Caco-2 (cell line): ENCODE measurements at regions not wholly inside any gene's neighbourhood (a gene's known extent, or its start where the extent isn't known, plus 50 kb on each side); places are given as distances from the start of the nearest gene placed in this dataset.

Experiments used
- BruUV-seq: library from RNA; stranded (reverse); fragments of 400-500 nt; replicated peaks from 2 replicates; lab custom pipeline; 2021; lab: Mats Ljungman, UMichigan
- CTCF ChIA-PET: fragments of 300-600 bp; sonication (Branson Sonifier 250); formaldehyde crosslinking; loops from one replicate; lab custom pipeline; 2022; ENCODE audit warnings: antibody characterized with exemption; lab: Charles Lee
- POLR2A ChIA-PET: fragments of 300-600 bp; sonication (Branson Sonifier 250); formaldehyde crosslinking; loops from one replicate; lab custom pipeline; 2022; ENCODE audit warnings: antibody characterized with exemption; lab: Charles Lee
- DNase-seq, 2 experiments: peaks; one replicate each; pipeline versions ENCODE4 v3.0.0 to v3.0.0-alpha.2; 2020 to 2022
- H3K27me3 ChIP-seq: replicated peaks from 2 replicates; pipeline ENCODE4 v1.6.0; 2011; ENCODE audit warnings: low read length; ENCODE audit not compliant: control insufficient read depth, insufficient read depth
- H3K36me3 ChIP-seq: 2 replicates; pipeline ENCODE4 v1.5.1; 2011; ENCODE audit warnings: low read length; ENCODE audit not compliant: control insufficient read depth, insufficient read depth
- H3K4me1 ChIP-seq: fragments of 250-450 bp; sonication (Bioruptor Pico); 2 replicates; pipeline ENCODE4 v1.5.1; 2020; ENCODE audit warnings: mild to moderate bottlenecking
- H3K4me3 ChIP-seq: 2 replicates; pipeline ENCODE4 v1.5.1; 2011; ENCODE audit warnings: low read depth, mild to moderate bottlenecking, control low read depth, low read length
- H3K9me3 ChIP-seq: fragments of 250-450 bp; sonication (Bioruptor Pico); 2 replicates; pipeline ENCODE4 v1.5.1; 2020; ENCODE audit warnings: mild to moderate bottlenecking, moderate library complexity
- H3K27ac Mint-ChIP-seq: one replicate; pipeline ENCODE4 v1.8.0; 2022; ENCODE audit warnings: mixed read lengths; ENCODE audit not compliant: unreplicated experiment
- H3K27me3 Mint-ChIP-seq: one replicate; pipeline ENCODE4 v1.8.0; 2022; ENCODE audit warnings: mixed read lengths; ENCODE audit not compliant: insufficient read depth, unreplicated experiment
- H3K36me3 Mint-ChIP-seq: one replicate; pipeline ENCODE4 v1.8.0; 2022; ENCODE audit warnings: mild to moderate bottlenecking, mixed read lengths; ENCODE audit not compliant: insufficient read depth, unreplicated experiment
- H3K4me1 Mint-ChIP-seq: one replicate; pipeline ENCODE4 v1.8.0; 2022; ENCODE audit warnings: low read depth, mixed read lengths; ENCODE audit not compliant: unreplicated experiment
- H3K4me3 Mint-ChIP-seq: one replicate; pipeline ENCODE4 v1.8.0; 2022; ENCODE audit warnings: mild to moderate bottlenecking, moderate library complexity, mixed read lengths; ENCODE audit not compliant: unreplicated experiment
- H3K9me3 Mint-ChIP-seq: one replicate; pipeline ENCODE4 v1.8.0; 2022; ENCODE audit warnings: mixed read lengths; ENCODE audit not compliant: unreplicated experiment
- CTCF ChIP-seq, 2 experiments: fragments of 200-600 bp in 1 of 2; IDR thresholded peaks; 1 replicate in 1 of 2; 2 replicates in 1 of 2; pipeline versions ENCODE4 v1.5.1 to v1.8.0; 2011 to 2022; ENCODE audit warnings: antibody characterized with exemption in 1 of 2, control low read depth in 1 of 2, inconsistent platforms in 1 of 2, low read depth in 1 of 2, low read length in 1 of 2, mild to moderate bottlenecking in 1 of 2, moderate library complexity in 1 of 2; ENCODE audit not compliant: insufficient read depth in 1 of 2, severe bottlenecking in 1 of 2, unreplicated experiment in 1 of 2
- intact Hi-C: fragments of 100-400 bp; cut with micrococcal nuclease; formaldehyde crosslinking; loops from one replicate; pipeline ENCODE4 v1.10.0; 2022; ENCODE audit not compliant: unreplicated experiment

DNA sequence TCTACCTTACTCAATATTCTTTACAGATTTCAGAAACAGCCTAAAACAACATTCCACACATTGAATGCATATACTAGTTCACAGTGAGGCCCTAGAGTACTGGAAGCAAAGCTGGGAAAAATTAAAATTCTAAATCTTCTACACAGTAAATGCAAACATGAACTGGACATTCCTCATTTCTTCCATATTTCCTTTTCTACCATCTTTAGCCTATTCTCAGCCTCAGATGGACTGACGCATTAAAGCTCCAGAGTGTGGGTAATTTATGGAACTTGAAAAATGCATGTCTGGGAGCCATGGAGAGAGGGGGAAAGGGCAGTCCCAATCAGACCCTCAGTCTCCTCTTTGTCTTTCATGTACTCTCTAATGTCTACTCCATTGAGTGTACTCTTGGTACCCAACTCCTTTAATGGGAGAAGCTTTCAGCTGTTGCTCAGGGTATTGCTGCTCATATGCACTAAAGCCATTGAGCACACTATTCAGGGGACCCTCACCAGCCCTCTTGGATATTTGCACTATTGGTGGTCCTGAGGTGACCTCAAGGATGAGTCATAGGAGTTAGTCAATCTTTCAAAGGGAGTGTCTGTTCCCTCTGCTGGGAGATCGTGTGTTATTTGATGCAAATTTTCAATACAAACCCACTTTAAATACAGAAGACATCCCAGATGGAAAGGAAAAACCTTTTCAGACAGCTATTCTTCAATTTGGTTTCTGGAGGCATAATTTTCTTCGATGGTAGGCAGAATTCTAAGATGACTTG is 83.3 kb upstream of the KCNJ15 start:
- ChIA-PET POLR2A (no interaction called here), CTCF (no interaction called here)
- no peak for DNase-seq
- H3K4me1 ChIP-seq: peaks cover 22% of the 10 kb centered on the region
- Mint-ChIP-seq H3K36me3 (no peaks in the 10 kb centered on the region), H3K9me3 (peaks cover 16% of the 10 kb centered on the region), H3K27ac (no peak overlapping the region), H3K4me1 (peaks cover 6% of the 10 kb centered on the region), H3K27me3 (peaks cover 2% of the 10 kb centered on the region), H3K4me3 (no peak overlapping the region)
- no peaks in the 10 kb centered on the region for H3K27me3 ChIP-seq
- H3K9me3 ChIP-seq: no peaks in the 10 kb centered on the region
- H3K36me3 ChIP-seq: no peaks in the 10 kb centered on the region
- no TSS peak for BruUV-seq
- TF ChIP-seq CTCF (IDR thresholded peaks at IDR 0.05; ENCODE audit: insufficient read depth in 1 of 2, low read depth in 1 of 2, low read length in 1 of 2, severe bottlenecking in 1 of 2, unreplicated experiment in 1 of 2): no peak
- H3K4me3 ChIP-seq: no peak overlapping the region
- intact Hi-C loops: loop anchor here (5.0 kb wide), 1 partner anchor 184 kb away; no protein-coding TSS in a partner anchor

DNA sequence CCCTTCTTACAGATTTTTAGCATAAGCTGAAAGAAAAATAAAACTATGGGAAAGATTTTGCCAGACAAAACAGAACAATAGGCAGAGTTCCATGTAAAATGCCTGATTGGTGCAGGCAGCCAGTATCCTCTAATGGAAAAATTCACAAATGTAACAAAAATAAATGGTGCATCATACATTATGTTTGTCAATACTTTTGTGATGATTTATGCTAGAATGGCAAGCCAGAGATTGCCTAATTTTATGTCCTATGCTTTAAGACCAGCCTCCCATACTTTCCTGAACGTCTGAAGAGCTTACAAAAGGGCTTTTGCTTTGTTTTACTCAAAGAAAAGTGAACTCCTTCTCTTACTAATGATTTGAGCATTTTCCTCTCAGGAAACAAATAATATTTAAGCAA is 81.5 kb upstream of the KCNJ15 start:
- no TSS peak for BruUV-seq
- Mint-ChIP-seq H3K27me3 (peaks cover 2% of the 10 kb centered on the region), H3K36me3 (no peaks in the 10 kb centered on the region), H3K4me3 (no peak overlapping the region), H3K27ac (no peak overlapping the region), H3K9me3 (peaks cover 19% of the 10 kb centered on the region), H3K4me1 (peaks cover 6% of the 10 kb centered on the region)
- H3K36me3 ChIP-seq: no peaks in the 10 kb centered on the region
- TF ChIP-seq CTCF (IDR thresholded peaks at IDR 0.05; ENCODE audit: insufficient read depth in 1 of 2, low read depth in 1 of 2, low read length in 1 of 2, severe bottlenecking in 1 of 2, unreplicated experiment in 1 of 2): no peak
- CTCF ChIA-PET: no interaction called here
- no peak for DNase-seq
- no peak overlapping the region for H3K4me3 ChIP-seq
- peaks cover 20% of the 10 kb centered on the region for H3K4me1 ChIP-seq
- POLR2A ChIA-PET: no interaction called here
- H3K9me3 ChIP-seq: no peaks in the 10 kb centered on the region
- intact Hi-C loops: no loop called here
- no peaks in the 10 kb centered on the region for H3K27me3 ChIP-seq

DNA sequence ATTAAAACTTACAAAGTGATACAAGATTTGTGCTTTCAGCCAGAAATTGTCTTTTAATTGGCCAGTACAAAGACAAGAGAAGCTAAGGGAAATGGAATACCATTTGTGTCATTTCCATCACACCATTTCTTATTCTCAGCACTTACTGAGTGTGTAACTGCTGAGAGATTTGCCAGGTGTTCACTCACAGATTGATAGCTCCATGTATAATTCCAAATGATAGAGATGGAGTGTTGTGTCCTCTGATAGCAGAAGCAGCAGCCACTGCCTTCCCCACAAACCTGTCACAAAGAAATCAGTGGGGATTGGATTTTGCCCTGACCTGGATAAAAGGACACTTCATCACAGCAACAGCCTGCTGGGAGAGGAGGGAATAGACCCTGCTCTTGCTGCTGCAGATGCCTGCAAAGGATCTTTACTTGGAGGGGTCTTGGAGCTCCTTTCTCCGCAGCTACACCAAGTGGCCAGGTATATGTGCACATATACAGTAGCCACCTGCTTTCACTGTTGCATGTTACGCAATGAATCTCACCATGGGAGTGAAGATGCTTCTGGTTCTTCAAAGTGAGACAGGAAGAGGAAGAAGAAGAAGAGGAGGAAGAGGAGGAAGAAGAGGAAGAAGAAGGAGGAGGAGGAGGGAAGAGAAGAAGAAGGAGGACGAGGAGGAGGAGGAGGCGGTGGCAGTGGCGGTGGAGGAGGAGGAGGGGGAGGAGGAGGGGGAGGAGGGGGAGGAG is 78.7 kb upstream of the KCNJ15 start:
- H3K27me3 Mint-ChIP-seq: peaks cover 2% of the 10 kb centered on the region
- Histone ChIP-seq H3K27me3 (no peaks in the 10 kb centered on the region), H3K4me3 (no peak overlapping the region), H3K4me1 (no peaks in the 10 kb centered on the region; the same call in 1 of the 2 replicates), H3K9me3 (no peaks in the 10 kb centered on the region), H3K36me3 (no peaks in the 10 kb centered on the region)
- peaks cover 10% of the 10 kb centered on the region for H3K9me3 Mint-ChIP-seq
- H3K4me1 Mint-ChIP-seq: no peaks in the 10 kb centered on the region
- TF ChIP-seq CTCF (IDR thresholded peaks at IDR 0.05; ENCODE audit: insufficient read depth in 1 of 2, low read depth in 1 of 2, low read length in 1 of 2, severe bottlenecking in 1 of 2, unreplicated experiment in 1 of 2): no peak
- H3K4me3 Mint-ChIP-seq: no peak overlapping the region
- BruUV-seq: no TSS peak
- ChIA-PET POLR2A (no interaction called here), CTCF (no interaction called here)
- intact Hi-C loops: no loop called here
- H3K27ac Mint-ChIP-seq: no peak overlapping the region
- no peaks in the 10 kb centered on the region for H3K36me3 Mint-ChIP-seq
- no peak for DNase-seq
